Activated gamma-delta T cell treated with Interleukin-2 at 50 U/mL for 16 hours (primary cell): ENCODE measurements at regions not wholly inside any gene's neighbourhood (a gene's known extent, or its start where the extent isn't known, plus 50 kb on each side); places are given as distances from the start of the nearest gene placed in this dataset.

ENCODE experiments used
- DNase-seq: peaks from one replicate; pipeline ENCODE4 v3.0.0-alpha.2; 2020

GRCh38 chr10:4473977-4474376, 352.0 kb upstream of the AKR1E2 start:
- DNase-seq: no peak

- no peak for DNase-seq
Observed at GRCh38 chr10:4472190-4472904, 353.7 kb upstream of the AKR1E2 start.

GRCh38 chr10:4470231-4470835, 355.7 kb upstream of the AKR1E2 start:
- DNase-seq: no peak

- DNase-seq: no peak
Observed at GRCh38 chr10:4467481-4467880, 358.5 kb upstream of the AKR1E2 start.

GRCh38 chr10:4460267-4460666, 365.7 kb upstream of the AKR1E2 start:
- no peak for DNase-seq

- DNase-seq: no peak
Observed at GRCh38 chr10:4459531-4459930, 366.5 kb upstream of the AKR1E2 start.

- DNase-seq: no peak
Observed at GRCh38 chr10:4457597-4457996, 368.4 kb upstream of the AKR1E2 start.

- DNase-seq: no peak
Observed at GRCh38 chr10:4456776-4457175, 369.2 kb upstream of the AKR1E2 start.

GRCh38 chr10:4456279-4456678, 369.7 kb upstream of the AKR1E2 start:
- DNase-seq: no peak

- DNase-seq: no peak
Observed at GRCh38 chr10:4453950-4454349, 372.1 kb upstream of the AKR1E2 start.

- no peak for DNase-seq
Observed at GRCh38 chr10:4453276-4453675, 372.7 kb upstream of the AKR1E2 start.

GRCh38 chr10:4450981-4451908, 374.8 kb upstream of the AKR1E2 start:
- DNase-seq: no peak

GRCh38 chr10:4450169-4450568, 375.8 kb upstream of the AKR1E2 start:
- no peak for DNase-seq

GRCh38 chr10:4448030-4448429, 378.0 kb upstream of the AKR1E2 start:
- DNase-seq: no peak

- DNase-seq: no peak
Observed at GRCh38 chr10:4443419-4443818, 382.6 kb upstream of the AKR1E2 start.

- no peak for DNase-seq
Observed at GRCh38 chr10:4442296-4442695, 383.7 kb upstream of the AKR1E2 start.

GRCh38 chr10:4440260-4440659, 385.7 kb upstream of the AKR1E2 start:
- DNase-seq: no peak

- no peak for DNase-seq
Observed at GRCh38 chr10:4437791-4438190, 388.2 kb upstream of the AKR1E2 start.

GRCh38 chr10:4437061-4437460, 388.9 kb upstream of the AKR1E2 start:
- DNase-seq: no peak

GRCh38 chr10:4436103-4436502, 389.9 kb upstream of the AKR1E2 start:
- no peak for DNase-seq

GRCh38 chr10:4434516-4435071, 391.4 kb upstream of the AKR1E2 start:
- no peak for DNase-seq

- no peak for DNase-seq
Observed at GRCh38 chr10:4434105-4434504, 391.9 kb upstream of the AKR1E2 start.

- no peak for DNase-seq
Observed at GRCh38 chr10:4431114-4431863, 394.7 kb upstream of the AKR1E2 start.
